ENCODE measurements at regions not wholly inside any gene's neighbourhood (a gene's known extent, or its start where the extent isn't known, plus 50 kb on each side); places are given as distances from the start of the nearest gene placed in this dataset.

DNA sequence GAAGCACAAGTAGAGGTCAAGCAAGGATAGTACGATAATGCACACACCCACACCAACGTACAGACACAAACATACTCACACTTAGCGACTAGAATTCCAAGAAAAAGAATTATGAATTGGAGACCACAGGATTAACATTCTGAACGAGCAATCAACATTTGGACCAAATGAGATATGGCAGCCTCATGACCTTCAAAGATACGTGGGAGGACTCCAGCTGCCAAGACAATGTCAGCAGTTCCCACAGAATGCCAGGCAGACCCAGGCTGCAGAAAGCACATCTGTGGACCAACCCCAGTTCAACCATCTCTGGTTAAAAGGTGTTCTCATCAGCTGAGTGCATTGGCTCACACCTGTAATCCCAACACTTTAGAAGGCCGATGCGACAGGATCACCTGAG, 187.6 kb upstream of the GRAMD2B start:
- ATAC-seq (no peak), DNase-seq (ENCODE audit: low read depth, low spot score) (no peak)
- ChIA-PET POLR2A (no interaction called here), CTCF (no interaction called here)
- BruUV-seq (replicated peaks), result no TSS peak
- H3K27ac ChIP-seq (ENCODE audit: low read length), result no peak overlapping the region
- intact Hi-C loops (cut with micrococcal nuclease; ENCODE audit: unreplicated experiment) (no loop called here), in situ Hi-C loops (cut with HindIII; ENCODE audit: low pct_unique_long_range_greater_than_20kb, low sequenced_read_pairs) (no loop called here)
- H3K4me1 ChIP-seq (ENCODE audit: control insufficient read depth, insufficient read depth, low read length), result no peaks in the 10 kb centered on the region
- H3K4me3 ChIP-seq (ENCODE audit: low read depth in 2 of 2, low read length in 2 of 2), result no peak overlapping the region
- no peaks in the 10 kb centered on the region for H3K36me3 ChIP-seq (ENCODE audit: control insufficient read depth, insufficient read depth, low read length)
- no peaks in the 10 kb centered on the region for H3K9me3 ChIP-seq (ENCODE audit: control insufficient read depth, insufficient read depth, low read depth, low read length)
- TF ChIP-seq POLR2AphosphoS5 (IDR thresholded peaks at IDR 0.05; ENCODE audit: low read depth, low read length) (no peak), REST (IDR thresholded peaks at IDR 0.05; ENCODE audit: insufficient read depth in 1 of 2, low read depth in 2 of 2, low read length in 1 of 2) (no peak), CTCF (IDR thresholded peaks at IDR 0.05) (no peak), TCF7L2 (IDR thresholded peaks at IDR 0.05; ENCODE audit: low read depth, low read length) (no peak), SIN3A (IDR thresholded peaks at IDR 0.05; ENCODE audit: borderline replicate concordance, insufficient read depth, low read depth, low read length) (no peak)
- no peaks in the 10 kb centered on the region for H3K27me3 ChIP-seq (ENCODE audit: control insufficient read depth, insufficient read depth, low read length)

GRCh38 chr5:126236994-126237393, 186.2 kb upstream of the GRAMD2B start:
- DNase-seq (ENCODE audit: low read depth, low spot score) (no peak), ATAC-seq (no peak)
- Histone ChIP-seq H3K9me3 (ENCODE audit: control insufficient read depth, insufficient read depth, low read depth, low read length) (no peaks in the 10 kb centered on the region), H3K27me3 (ENCODE audit: control insufficient read depth, insufficient read depth, low read length) (no peaks in the 10 kb centered on the region), H3K4me1 (ENCODE audit: control insufficient read depth, insufficient read depth, low read length) (no peaks in the 10 kb centered on the region), H3K36me3 (ENCODE audit: control insufficient read depth, insufficient read depth, low read length) (no peaks in the 10 kb centered on the region), H3K4me3 (ENCODE audit: low read depth in 2 of 2, low read length in 2 of 2) (no peak overlapping the region), H3K27ac (ENCODE audit: low read length) (no peak overlapping the region)
- no peak for TF ChIP-seq TCF7L2 (IDR thresholded peaks at IDR 0.05; ENCODE audit: low read depth, low read length)
- no peak for TF ChIP-seq REST (IDR thresholded peaks at IDR 0.05; ENCODE audit: insufficient read depth in 1 of 2, low read depth in 2 of 2, low read length in 1 of 2)
- no peak for TF ChIP-seq SIN3A (IDR thresholded peaks at IDR 0.05; ENCODE audit: borderline replicate concordance, insufficient read depth, low read depth, low read length)
- TF ChIP-seq POLR2AphosphoS5 (IDR thresholded peaks at IDR 0.05; ENCODE audit: low read depth, low read length), result no peak
- TF ChIP-seq CTCF (IDR thresholded peaks at IDR 0.05), result no peak
- in situ Hi-C loops (cut with HindIII; ENCODE audit: low pct_unique_long_range_greater_than_20kb, low sequenced_read_pairs), result no loop called here
- ChIA-PET POLR2A (no interaction called here), CTCF (no interaction called here)
- no TSS peak for BruUV-seq (replicated peaks)
- intact Hi-C loops (cut with micrococcal nuclease; ENCODE audit: unreplicated experiment), result no loop called here
